ENCODE measurements at regions not wholly inside any gene's neighbourhood (a gene's known extent, or its start where the extent isn't known, plus 50 kb on each side); places are given as distances from the start of the nearest gene placed in this dataset.

- TF ChIP-seq POLR2AphosphoS5 (IDR thresholded peaks at IDR 0.05; ENCODE audit: borderline replicate concordance, low read depth, low read length) = no peak
- no peak for TF ChIP-seq FOXP2 (optimal IDR thresholded peaks at IDR 0.05; ENCODE audit: control extremely low read depth, extremely low read length, insufficient read depth)
These were observed 344.1 kb upstream of the DMAC1 start for GRCh38 chr9:8143677-8144076.
